Chondrocyte (in vitro differentiated cells): ENCODE measurements at regions not wholly inside any gene's neighbourhood (a gene's known extent, or its start where the extent isn't known, plus 50 kb on each side); places are given as distances from the start of the nearest gene placed in this dataset.

Experiments used
- DNase-seq: peaks from one replicate; pipeline ENCODE4 v3.0.0; 2021; ENCODE audit warnings: mixed read lengths, low spot score
- H3K27ac Mint-ChIP-seq: one replicate; pipeline ENCODE4 v1.8.0; 2021; ENCODE audit warnings: mild to moderate bottlenecking, moderate library complexity, mixed read lengths; ENCODE audit not compliant: unreplicated experiment
- H3K27me3 Mint-ChIP-seq: 2 replicates; pipeline ENCODE4 v1.8.0; 2021; ENCODE audit warnings: low read depth, mixed read lengths
- H3K36me3 Mint-ChIP-seq: 2 replicates; pipeline ENCODE4 v1.8.0; 2021; ENCODE audit warnings: low read depth, mixed read lengths
- H3K4me1 Mint-ChIP-seq: 2 replicates; pipeline ENCODE4 v1.8.0; 2021; ENCODE audit warnings: low read depth, mild to moderate bottlenecking, mixed read lengths
- H3K4me3 Mint-ChIP-seq: one replicate; pipeline ENCODE4 v1.8.0; 2021; ENCODE audit warnings: mild to moderate bottlenecking, moderate library complexity, mixed read lengths; ENCODE audit not compliant: unreplicated experiment
- H3K9me3 Mint-ChIP-seq: 2 replicates; pipeline ENCODE4 v1.8.0; 2021; ENCODE audit warnings: low read depth, mixed read lengths
- TF ChIP-seq, protein P1 (sequence below): fragments of 200-600 bp; sonication (generic); IDR thresholded peaks from 2 replicates; pipeline ENCODE4 v1.5.0; 2021; ENCODE audit warnings: antibody characterized with exemption, mild to moderate bottlenecking, moderate library complexity

DNA sequence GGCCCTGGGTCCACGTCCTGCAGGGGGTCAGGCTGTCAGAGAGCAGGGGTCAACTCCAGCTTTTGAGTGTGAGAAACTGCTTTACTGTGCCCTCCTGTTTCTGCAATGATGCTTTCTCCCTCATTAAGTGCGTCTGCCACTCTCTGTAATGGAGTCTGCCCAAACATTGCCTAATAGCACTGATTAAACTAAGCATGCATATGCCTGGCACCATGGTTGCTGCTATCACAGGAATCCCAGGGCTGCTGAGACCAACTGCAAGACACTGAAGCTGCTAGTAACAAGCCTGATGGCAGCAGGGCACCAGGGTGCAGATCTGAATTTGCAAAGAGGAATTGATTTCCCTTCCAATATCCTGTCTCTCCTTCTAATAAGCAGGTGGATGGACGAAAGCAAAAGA is 125.3 kb downstream of the SLC24A2 start:
- no peak overlapping the region for H3K27ac Mint-ChIP-seq
- H3K4me3 Mint-ChIP-seq: no peak overlapping the region
- TF ChIP-seq, protein P1, sequence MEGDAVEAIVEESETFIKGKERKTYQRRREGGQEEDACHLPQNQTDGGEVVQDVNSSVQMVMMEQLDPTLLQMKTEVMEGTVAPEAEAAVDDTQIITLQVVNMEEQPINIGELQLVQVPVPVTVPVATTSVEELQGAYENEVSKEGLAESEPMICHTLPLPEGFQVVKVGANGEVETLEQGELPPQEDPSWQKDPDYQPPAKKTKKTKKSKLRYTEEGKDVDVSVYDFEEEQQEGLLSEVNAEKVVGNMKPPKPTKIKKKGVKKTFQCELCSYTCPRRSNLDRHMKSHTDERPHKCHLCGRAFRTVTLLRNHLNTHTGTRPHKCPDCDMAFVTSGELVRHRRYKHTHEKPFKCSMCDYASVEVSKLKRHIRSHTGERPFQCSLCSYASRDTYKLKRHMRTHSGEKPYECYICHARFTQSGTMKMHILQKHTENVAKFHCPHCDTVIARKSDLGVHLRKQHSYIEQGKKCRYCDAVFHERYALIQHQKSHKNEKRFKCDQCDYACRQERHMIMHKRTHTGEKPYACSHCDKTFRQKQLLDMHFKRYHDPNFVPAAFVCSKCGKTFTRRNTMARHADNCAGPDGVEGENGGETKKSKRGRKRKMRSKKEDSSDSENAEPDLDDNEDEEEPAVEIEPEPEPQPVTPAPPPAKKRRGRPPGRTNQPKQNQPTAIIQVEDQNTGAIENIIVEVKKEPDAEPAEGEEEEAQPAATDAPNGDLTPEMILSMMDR: no peak
- H3K9me3 Mint-ChIP-seq: no peaks in the 10 kb centered on the region
- H3K36me3 Mint-ChIP-seq: no peaks in the 10 kb centered on the region
- no peak for DNase-seq
- H3K4me1 Mint-ChIP-seq: no peaks in the 10 kb centered on the region
- peaks cover 23% of the 10 kb centered on the region for H3K27me3 Mint-ChIP-seq

DNA sequence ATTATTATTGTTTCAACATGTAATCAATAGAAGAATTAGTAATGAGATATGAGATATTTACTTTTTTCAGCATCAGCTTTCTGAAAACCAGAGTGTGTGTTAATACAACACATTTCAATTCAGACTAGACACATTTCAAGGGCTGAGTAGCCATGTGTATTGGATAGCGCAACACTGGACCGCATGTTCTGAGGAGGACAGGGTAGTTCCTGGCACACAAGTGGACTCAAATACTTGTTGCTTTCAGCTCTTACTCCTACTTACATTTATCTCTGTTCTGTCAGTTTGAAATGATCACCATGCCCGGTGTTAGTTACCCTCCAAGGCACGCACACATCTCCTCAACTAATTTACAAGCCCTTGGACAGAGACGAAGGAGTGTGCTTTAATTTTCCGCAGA is 126.6 kb downstream of the SLC24A2 start:
- H3K4me3 Mint-ChIP-seq: no peak overlapping the region
- DNase-seq: no peak
- peaks cover 16% of the 10 kb centered on the region for H3K27me3 Mint-ChIP-seq
- TF ChIP-seq, protein P1: no peak
- H3K9me3 Mint-ChIP-seq: no peaks in the 10 kb centered on the region
- H3K36me3 Mint-ChIP-seq: no peaks in the 10 kb centered on the region
- H3K27ac Mint-ChIP-seq: no peak overlapping the region
- H3K4me1 Mint-ChIP-seq: no peaks in the 10 kb centered on the region

DNA sequence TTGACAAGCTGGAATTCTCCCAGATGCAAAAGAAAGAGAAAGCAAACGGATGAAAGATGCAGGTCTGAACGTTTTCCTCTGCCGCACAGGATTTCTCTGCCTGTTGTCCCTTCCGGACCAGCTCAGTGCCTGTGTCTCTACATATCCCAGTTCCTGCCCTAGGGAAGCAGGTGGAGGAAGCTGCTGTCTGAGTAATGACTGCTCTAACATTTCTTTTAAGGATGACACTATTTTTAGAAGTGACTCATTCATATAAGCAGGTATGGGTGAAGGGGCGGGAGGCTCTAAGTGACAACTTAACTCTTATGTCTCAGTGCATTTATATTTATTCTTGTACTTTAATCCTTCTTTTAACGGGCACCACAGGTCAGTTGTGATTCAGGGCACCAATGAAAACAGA is 128.8 kb downstream of the SLC24A2 start:
- no peak overlapping the region for H3K27ac Mint-ChIP-seq
- peaks cover 11% of the 10 kb centered on the region for H3K27me3 Mint-ChIP-seq
- TF ChIP-seq, protein P1: no peak

DNA sequence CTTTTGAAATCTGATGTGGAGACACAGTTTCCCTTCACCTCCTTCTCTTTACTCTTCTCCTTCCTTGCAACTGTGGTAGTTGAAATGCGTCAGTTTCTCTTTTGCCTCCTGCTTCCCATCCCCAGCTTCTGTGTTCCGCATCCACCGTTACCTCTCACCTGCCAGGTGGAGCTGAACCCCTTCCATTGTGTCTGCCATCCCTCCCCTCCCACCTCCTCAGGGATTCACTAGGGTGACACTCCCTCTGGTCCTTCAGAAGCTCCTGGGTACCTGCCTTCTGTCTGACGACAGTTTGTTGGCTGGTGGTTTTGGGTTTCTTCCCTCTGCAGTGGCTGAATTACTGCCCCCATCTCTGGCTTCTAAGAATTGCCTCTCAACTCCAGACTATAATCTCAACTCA is 132.1 kb downstream of the SLC24A2 start:
- H3K4me1 Mint-ChIP-seq: no peaks in the 10 kb centered on the region
- TF ChIP-seq, protein P1: no peak
- H3K4me3 Mint-ChIP-seq: no peak overlapping the region
- no peak overlapping the region for H3K27ac Mint-ChIP-seq
- no peaks in the 10 kb centered on the region for H3K9me3 Mint-ChIP-seq
- H3K36me3 Mint-ChIP-seq: no peaks in the 10 kb centered on the region
- H3K27me3 Mint-ChIP-seq: peaks cover 8% of the 10 kb centered on the region
- no peak for DNase-seq

More for the DNA sequence above, 128.8 kb downstream of the SLC24A2 start:
- H3K4me3 Mint-ChIP-seq: no peak overlapping the region
- H3K36me3 Mint-ChIP-seq: no peaks in the 10 kb centered on the region
- H3K9me3 Mint-ChIP-seq: no peaks in the 10 kb centered on the region
- H3K4me1 Mint-ChIP-seq: no peaks in the 10 kb centered on the region
- no peak for DNase-seq

DNA sequence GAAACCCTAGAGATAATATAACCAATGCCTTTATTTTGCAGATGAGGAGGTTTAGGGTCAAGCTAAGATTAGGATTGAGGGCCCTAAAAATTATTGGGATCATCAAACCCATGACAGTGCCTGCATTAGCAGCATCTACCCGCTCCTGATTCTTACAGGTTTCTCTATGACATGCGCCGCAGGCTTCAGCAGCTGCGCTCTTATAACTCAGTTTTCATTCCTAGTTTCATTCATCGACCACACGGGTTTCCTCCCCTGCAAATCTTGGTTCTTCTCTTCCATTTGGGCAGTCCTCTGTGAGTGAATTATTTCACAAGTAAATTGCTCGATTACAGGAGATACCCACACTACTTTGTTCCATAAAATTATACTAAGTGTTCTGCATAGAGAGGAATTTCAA is 137.2 kb downstream of the SLC24A2 start:
- Mint-ChIP-seq H3K27me3 (peaks cover 3% of the 10 kb centered on the region), H3K27ac (no peak overlapping the region), H3K36me3 (no peaks in the 10 kb centered on the region), H3K9me3 (no peaks in the 10 kb centered on the region), H3K4me3 (no peak overlapping the region), H3K4me1 (no peaks in the 10 kb centered on the region)
- no peak for DNase-seq
- TF ChIP-seq, protein P1: no peak
